NCI-H2171 (cell line): ENCODE measurements at regions not wholly inside any gene's neighbourhood (a gene's known extent, or its start where the extent isn't known, plus 50 kb on each side); places are given as distances from the start of the nearest gene placed in this dataset.
"Not testable (repeated sequence)": the region's sequence is repeated elsewhere in the genome, so short reads cannot be mapped to it uniquely, and the experiment has no call there.

Source experiments
- DNase-seq: peaks from one replicate; lab custom pipeline; 2025; lab: John Stamatoyannopoulos, UW

GRCh38 chr1:115179397-115180079, 90.2 kb upstream of the TSPAN2 start:
- DNase-seq = no peak

- DNase-seq = no peak
Measured at GRCh38 chr1:115176189-115176588, 86.9 kb upstream of the TSPAN2 start.

GRCh38 chr1:115175596-115175995, 86.3 kb upstream of the TSPAN2 start:
- DNase-seq = no peak

- DNase-seq = no peak
Measured at GRCh38 chr1:115173151-115173550, 83.8 kb upstream of the TSPAN2 start.

- no peak for DNase-seq
Measured at GRCh38 chr1:115172270-115172669, 83.0 kb upstream of the TSPAN2 start.

- DNase-seq = no peak
Measured at GRCh38 chr1:115170961-115171392, 81.7 kb upstream of the TSPAN2 start.

- DNase-seq = no peak
Measured at GRCh38 chr1:115170377-115170776, 81.1 kb upstream of the TSPAN2 start.

- no peak for DNase-seq
Measured at GRCh38 chr1:115168026-115168425, 78.7 kb upstream of the TSPAN2 start.

GRCh38 chr1:115166531-115167091, 77.3 kb upstream of the TSPAN2 start:
- DNase-seq = no peak

- no peak for DNase-seq
Measured at GRCh38 chr1:115165776-115166175, 76.5 kb upstream of the TSPAN2 start.

GRCh38 chr1:115164940-115165705, 75.8 kb upstream of the TSPAN2 start:
- no peak for DNase-seq

- DNase-seq = no peak
Measured at GRCh38 chr1:115164484-115164883, 75.2 kb upstream of the TSPAN2 start.

GRCh38 chr1:115160728-115161127, 71.4 kb upstream of the TSPAN2 start:
- no peak for DNase-seq

- no peak for DNase-seq
Measured at GRCh38 chr1:115159958-115160357, 70.7 kb upstream of the TSPAN2 start.

- no peak for DNase-seq
Measured at GRCh38 chr1:115158181-115158580, 68.9 kb upstream of the TSPAN2 start.

GRCh38 chr1:115156826-115157468, 67.6 kb upstream of the TSPAN2 start:
- no peak for DNase-seq

GRCh38 chr1:115153966-115154557, 64.8 kb upstream of the TSPAN2 start:
- DNase-seq = no peak

- not testable (repeated sequence) for DNase-seq
Measured at GRCh38 chr1:115147928-115148327, 58.6 kb upstream of the TSPAN2 start.

- DNase-seq = no peak
Measured at GRCh38 chr1:115145226-115145625, 55.9 kb upstream of the TSPAN2 start.

GRCh38 chr1:115144176-115144575, 54.9 kb upstream of the TSPAN2 start:
- DNase-seq = no peak

GRCh38 chr1:115142616-115143015, 53.3 kb upstream of the TSPAN2 start:
- no peak for DNase-seq

GRCh38 chr1:115141145-115141454, 51.8 kb upstream of the TSPAN2 start:
- DNase-seq = no peak
